ENCODE measurements at regions not wholly inside any gene's neighbourhood (a gene's known extent, or its start where the extent isn't known, plus 50 kb on each side); places are given as distances from the start of the nearest gene placed in this dataset.

GRCh38 chr7:32167256-32167655 lies 97.0 kb upstream of the PDE1C start:
- TF ChIP-seq EZH2 (IDR thresholded peaks at IDR 0.05; ENCODE audit: borderline replicate concordance, low read length) = no peak
- no peak for TF ChIP-seq CTCF (conservative IDR thresholded peaks at IDR 0.05 in 1 of 2, IDR thresholded peaks at IDR 0.05 in 1 of 2; ENCODE audit: extremely low read depth in 1 of 2, insufficient read depth in 1 of 2, low read depth in 1 of 2, low read length in 2 of 2)
